Islet precursor cell (in vitro differentiated cells): ENCODE measurements at regions not wholly inside any gene's neighbourhood (a gene's known extent, or its start where the extent isn't known, plus 50 kb on each side); places are given as distances from the start of the nearest gene placed in this dataset.

Source experiments
- DNase-seq: peaks from one replicate; pipeline ENCODE4 v3.0.0-alpha.2; 2018

DNA sequence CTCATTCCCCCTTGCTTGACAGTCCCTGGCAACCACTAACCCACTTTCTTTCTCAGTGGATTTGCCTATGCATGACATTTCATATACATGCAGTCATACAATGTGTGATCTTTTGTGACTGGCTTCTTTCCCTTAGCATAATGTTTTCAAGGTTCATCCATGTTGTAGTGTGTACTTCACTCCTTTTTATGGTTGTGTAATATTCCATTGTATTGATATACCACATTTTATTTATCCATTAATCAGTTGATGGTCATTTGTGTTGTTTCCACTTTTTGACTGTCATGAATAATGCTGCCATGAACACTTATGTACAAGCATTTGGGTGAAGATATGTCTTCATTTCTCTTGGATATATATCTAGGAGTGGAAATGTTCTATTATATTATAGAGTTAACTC is 127.7 kb upstream of the GRIK3 start:
- no peak for DNase-seq

GRCh38 chr1:37166005-37166404 is 131.7 kb upstream of the GRIK3 start:
- no peak for DNase-seq

DNA sequence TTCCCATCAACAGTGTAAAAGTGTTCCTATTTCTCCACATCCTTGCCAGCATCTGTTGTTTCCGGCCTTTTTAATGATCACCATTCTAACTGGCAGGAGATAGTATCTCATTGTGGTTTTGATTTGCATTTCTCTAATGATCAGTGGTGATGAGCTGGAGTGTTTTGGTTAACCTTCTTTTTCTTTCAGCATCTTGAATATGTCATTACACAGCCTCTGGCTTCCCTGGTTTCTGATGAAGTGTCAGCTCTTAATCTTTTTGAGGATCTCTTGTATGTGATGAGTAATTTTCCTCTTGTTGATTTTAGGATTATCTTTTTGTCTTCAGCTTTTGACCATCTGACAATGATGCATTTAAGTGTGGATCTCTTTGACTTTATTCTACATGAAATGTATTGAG is 133.2 kb upstream of the GRIK3 start:
- DNase-seq, result no peak

DNA sequence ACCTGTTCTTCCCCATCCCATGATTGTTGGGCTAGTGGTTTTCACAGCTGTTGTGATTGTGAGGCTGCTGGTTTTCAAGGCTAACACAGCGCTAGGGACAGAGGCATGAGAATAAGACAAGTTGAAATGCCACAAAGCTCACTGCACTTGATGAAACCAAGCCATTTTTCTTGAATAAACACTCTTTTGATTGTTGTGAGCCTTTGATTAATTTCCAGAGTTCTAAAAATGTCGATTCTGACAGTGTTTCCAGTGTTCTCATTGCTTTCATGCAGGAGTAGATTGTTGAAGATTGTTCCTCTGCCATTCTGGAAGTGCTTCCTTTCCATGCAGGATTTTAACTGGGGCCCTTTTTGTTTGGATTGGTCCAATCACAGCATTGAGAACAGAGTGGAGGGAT is 134.9 kb upstream of the GRIK3 start:
- DNase-seq, result no peak

DNA sequence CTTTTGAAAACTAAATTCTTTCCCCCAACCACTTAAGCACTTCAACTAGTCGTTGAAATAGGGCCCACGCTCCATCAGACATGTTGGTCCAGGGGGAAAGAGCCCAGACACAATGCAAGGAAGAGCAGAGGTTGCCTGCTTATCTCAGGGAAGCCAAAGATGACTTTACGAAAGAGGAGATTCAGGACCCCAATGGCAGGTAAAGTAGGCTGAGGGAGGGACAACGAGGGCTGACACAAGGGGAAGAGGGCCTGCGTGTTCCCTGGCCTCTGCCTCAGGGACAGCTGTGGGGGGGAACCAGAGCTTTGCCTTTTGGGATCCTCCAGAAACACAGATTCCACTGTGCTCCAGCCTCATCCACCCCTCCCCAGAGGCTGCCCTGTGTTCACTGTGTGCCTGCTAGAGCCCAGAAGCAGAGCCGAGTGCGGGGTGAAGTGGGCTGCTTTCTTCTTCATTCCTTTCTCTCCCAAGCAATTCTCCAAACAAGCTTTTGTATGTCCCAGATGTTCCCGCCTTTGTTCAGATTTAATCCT is 135.5 kb upstream of the GRIK3 start:
- no peak for DNase-seq

- DNase-seq, result no peak
Measured at GRCh38 chr1:37171691-37172090, 137.4 kb upstream of the GRIK3 start.

DNA sequence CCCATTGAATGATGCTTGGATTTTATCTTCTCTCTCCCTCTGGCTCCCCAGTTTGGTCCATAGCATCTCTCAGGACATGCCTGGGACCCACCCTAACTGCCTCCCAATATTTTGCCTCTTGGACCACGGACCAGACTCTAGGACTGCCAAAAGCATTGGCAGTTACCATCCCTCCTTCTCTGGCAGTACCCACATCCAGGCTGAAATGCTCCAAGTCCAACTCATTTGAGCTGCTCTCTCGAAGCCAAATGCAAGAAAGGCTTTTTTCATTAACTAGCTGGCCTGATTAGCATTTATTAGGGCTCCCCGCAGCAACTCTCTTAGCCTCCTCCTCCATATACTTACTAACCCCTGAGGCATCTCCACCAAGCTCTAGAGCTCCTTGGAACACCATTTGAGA is 140.0 kb upstream of the GRIK3 start:
- DNase-seq, result no peak

GRCh38 chr1:37174876-37175275 is 140.6 kb upstream of the GRIK3 start:
- DNase-seq, result peak; percentile 82

- DNase-seq, result no peak
Measured at GRCh38 chr1:37175666-37176215, 141.4 kb upstream of the GRIK3 start.

DNA sequence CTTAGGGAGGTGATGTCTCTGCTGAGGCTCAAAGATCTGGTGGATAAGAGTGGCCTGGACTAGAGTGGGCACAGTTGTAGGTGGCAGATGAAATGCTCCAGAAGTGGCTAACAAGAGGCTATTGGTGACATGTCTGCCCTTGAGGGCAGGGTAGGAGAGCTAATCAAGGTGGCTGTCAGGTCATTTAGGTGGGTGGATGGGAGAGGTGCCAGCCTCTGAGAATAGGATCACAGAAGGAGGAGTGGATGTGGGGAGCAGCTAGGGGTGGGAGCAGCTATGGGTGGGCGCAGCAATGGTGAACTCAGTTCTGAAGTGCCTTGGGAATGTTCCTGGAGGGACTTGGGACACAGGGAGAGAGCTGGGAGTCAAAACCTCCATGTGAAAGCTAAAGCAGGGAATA is 142.0 kb upstream of the GRIK3 start:
- DNase-seq, result no peak

DNA sequence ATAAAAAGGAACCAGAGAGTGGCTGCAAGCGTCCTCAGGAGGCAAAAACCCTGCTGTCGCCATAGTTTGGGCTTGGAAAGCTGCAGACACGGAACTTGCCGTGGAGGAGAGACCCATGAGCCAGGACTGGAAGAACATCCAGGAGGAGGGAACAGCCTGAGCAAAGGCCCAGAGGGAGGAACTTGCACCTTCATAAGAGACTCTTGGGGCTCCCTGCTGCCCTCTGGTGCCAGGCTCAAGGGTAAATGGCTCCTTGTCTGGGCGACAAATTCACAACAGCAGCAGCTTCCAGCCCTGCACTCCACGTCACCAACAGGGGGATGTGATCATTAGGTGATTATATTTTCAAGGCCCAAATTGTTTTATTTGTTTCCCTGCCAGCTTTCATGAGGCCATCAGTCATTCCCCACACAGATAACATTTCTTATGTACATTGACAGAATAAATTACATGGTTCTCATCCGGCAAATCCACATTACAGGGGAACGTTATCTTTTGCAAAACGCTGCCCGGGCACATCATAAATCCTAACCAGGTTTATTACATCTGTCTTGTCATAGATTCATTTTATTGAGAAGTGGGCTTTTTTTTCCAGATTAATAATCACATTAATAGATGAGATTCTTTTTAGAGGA is 143.0 kb upstream of the GRIK3 start:
- peak; percentile 64 for DNase-seq

- no peak for DNase-seq
Measured at GRCh38 chr1:37181425-37181824, 147.1 kb upstream of the GRIK3 start.

- no peak for DNase-seq
Measured at GRCh38 chr1:37184789-37185188, 150.5 kb upstream of the GRIK3 start.

GRCh38 chr1:37186246-37186756 is 152.0 kb upstream of the GRIK3 start:
- DNase-seq, result no peak

DNA sequence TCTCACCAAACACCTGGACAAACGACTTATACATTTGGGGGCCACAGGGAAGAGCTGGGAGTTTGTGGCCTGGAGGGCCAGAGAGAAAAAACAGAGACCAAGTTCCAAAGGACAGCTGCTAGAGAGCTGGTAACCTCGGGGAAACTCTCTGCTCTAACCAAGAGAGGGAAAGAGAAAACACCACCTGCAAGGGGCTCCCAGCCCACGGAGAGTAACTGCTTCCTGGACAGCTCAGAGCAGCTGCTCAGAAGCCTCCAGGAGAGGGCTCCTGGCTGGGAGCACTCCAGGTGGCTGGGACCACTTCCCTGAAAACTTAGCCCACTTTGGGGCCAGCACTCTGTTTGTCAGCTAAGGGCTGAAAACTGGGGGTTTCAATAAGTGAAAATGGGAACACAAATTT is 154.8 kb upstream of the GRIK3 start:
- no peak for DNase-seq

DNA sequence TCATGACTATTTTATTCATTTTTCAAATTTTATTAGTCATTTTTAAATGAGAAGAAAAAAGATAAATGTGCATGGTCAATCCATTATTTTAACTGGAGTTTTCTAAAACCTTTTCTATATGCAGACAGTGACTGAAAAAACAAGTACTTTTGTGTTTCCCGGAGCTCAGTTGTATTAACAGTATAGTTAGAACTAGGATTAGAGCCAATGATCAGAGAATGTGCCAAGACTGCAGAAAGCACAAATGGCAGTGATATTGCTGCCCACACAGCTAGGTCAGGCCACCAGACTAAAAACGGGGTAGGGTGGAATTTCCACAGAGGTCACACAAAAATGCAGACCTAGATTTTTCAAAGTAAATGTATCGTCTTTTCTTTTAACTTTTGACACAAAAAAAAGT is 163.1 kb upstream of the GRIK3 start:
- no peak for DNase-seq

GRCh38 chr1:37214305-37214704 is 180.0 kb upstream of the GRIK3 start:
- peak; percentile 59 for DNase-seq

- DNase-seq, result peak; percentile 66
Measured at GRCh38 chr1:37233606-37234005, 199.3 kb upstream of the GRIK3 start.

GRCh38 chr1:37234941-37235418 is 200.7 kb upstream of the GRIK3 start:
- DNase-seq, result peak; percentile 75

DNA sequence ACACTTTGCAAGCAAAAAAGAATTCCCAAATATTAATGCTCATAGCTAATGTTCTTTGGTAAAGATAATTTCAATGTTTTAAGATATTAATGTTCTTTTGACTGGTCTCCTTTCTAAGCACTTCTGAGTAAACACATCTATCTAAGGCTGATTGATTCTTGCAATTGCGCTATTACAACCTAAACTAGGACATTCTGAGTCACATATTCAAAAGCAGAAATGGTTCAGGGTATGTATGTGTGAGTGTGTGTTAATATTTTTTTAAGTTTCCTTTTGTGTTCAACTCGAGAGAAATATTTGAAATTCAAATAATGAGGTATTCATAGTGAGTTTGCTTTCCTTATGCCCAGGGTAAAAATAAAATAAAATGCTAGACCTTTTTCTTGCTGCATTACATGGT is 203.6 kb upstream of the GRIK3 start:
- no peak for DNase-seq

- peak; percentile 77 for DNase-seq
Measured at GRCh38 chr1:37238364-37239224, 204.3 kb upstream of the GRIK3 start.

DNA sequence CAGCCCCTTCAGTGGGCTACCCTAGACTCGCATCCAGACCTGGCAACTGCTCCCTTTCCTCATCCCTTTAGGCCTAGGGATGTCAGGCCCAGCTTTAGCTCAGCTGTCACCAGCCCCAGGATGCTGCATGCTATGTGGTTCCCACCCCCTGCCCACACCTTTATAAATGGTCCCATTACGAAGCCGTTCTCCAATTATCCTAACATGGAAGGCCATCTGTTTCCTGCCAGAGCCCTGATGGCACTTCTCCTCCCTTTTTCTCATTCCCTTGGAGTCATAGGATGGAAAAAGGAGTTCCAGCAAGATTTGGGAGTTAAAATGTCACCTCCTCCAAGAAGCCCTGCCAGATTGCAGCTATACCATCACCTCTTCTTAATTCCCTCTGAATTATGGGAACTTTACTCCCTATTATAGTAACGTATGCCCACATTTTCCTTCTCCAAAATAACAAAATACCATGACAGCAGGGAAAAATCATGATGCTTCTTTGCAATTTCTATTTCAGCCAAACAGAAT is 205.0 kb upstream of the GRIK3 start:
- no peak for DNase-seq

- no peak for DNase-seq
Measured at GRCh38 chr1:37240897-37241296, 206.6 kb upstream of the GRIK3 start.
